ENCODE measurements at regions not wholly inside any gene's neighbourhood (a gene's known extent, or its start where the extent isn't known, plus 50 kb on each side); places are given as distances from the start of the nearest gene placed in this dataset.

- DNase-seq: no peak
These were observed 187.9 kb upstream of the PDE5A start for GRCh38 chr4:119816473-119816872.

GRCh38 chr4:119810001-119810400, 181.4 kb upstream of the PDE5A start:
- DNase-seq: no peak

DNA sequence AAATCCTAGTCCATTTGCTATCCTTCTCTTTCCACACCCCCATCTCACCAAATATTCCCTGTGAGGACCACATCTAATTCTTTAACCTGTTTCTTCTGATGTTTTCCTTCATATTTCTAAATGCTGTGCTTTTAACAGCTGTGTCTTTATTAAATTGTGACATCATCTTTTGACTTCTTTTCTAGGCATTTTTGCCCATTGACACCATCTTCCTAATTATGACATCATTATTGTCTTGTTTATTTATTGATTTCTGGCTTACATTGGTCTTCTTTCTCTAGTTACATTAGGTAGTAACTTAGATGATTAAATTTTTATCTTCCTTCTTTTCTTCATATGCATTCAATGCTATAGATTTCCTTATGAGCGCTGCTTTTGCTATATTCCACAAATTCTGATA, 175.8 kb upstream of the PDE5A start:
- DNase-seq: no peak

- DNase-seq: no peak
These were observed 168.8 kb upstream of the PDE5A start for GRCh38 chr4:119797238-119797894.

DNA sequence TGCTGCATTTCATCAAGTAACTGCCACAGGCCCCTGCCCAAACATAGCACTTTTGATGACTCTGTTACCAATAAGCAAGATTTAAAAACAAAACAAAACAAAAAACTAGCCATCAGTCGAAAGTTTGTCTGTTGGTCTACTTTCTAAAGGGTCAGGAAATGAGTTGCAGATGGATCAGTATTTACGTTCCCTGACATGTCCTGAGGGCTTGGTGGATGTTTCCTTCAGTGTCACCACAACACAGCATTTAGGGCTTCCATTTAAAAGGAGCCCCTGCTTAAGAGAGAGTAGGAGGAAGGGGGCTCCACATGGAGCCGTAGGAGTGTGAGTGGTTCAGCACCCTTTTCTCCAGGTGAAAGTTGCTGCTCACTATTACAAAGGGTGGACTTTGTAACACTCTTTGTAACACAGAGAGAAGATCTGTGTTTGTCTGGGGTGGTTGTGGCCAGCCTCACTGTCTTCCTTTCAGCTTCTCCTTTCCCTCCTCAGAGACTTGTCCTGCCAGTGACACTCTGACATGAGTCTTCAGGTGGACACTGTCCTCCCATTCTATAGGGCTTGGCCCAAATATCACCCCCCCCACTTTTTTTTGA, 167.5 kb upstream of the PDE5A start:
- DNase-seq: no peak

DNA sequence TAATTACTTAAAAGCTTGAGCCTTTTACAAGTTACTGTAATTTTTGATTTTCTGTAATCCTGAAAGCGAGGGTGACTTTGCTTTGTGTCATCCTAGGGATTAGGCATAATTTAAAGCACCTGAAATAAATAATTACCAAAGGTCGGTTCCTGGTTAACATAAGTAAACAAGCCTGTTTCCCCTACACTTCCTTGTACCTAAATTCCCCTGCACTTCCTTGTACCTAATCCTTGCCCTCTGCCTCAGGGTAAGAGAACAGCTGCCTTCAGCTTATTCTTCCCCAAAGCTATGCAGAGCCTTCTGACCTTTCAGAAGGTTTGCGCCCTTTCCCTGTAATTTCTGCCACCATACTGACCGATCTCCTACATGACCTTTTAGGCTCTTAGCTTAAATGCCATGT, 166.1 kb upstream of the PDE5A start:
- no peak for DNase-seq

DNA sequence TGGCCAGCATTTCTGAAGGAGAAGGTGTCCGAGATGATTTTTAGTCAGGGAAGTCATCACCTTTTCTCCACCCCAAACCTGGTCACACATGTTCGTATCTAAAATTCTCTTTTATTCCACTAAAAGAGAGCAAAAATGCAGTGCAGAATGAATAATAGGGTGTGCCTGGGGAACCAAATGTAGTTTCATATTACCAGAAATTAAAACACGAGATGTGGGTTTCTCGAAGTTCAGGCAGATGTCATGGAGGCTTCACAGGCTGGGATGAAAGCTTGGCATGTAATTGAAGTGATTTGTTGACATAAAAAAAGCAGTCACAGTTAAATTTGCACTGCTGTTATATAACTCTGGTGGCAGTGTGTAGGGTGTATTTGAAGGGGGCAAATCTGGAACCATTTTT, 165.5 kb upstream of the PDE5A start:
- no peak for DNase-seq

- no peak for DNase-seq
These were observed 160.0 kb upstream of the PDE5A start for GRCh38 chr4:119788349-119789266.

- DNase-seq: no peak
These were observed 157.4 kb upstream of the PDE5A start for GRCh38 chr4:119785963-119786362.

DNA sequence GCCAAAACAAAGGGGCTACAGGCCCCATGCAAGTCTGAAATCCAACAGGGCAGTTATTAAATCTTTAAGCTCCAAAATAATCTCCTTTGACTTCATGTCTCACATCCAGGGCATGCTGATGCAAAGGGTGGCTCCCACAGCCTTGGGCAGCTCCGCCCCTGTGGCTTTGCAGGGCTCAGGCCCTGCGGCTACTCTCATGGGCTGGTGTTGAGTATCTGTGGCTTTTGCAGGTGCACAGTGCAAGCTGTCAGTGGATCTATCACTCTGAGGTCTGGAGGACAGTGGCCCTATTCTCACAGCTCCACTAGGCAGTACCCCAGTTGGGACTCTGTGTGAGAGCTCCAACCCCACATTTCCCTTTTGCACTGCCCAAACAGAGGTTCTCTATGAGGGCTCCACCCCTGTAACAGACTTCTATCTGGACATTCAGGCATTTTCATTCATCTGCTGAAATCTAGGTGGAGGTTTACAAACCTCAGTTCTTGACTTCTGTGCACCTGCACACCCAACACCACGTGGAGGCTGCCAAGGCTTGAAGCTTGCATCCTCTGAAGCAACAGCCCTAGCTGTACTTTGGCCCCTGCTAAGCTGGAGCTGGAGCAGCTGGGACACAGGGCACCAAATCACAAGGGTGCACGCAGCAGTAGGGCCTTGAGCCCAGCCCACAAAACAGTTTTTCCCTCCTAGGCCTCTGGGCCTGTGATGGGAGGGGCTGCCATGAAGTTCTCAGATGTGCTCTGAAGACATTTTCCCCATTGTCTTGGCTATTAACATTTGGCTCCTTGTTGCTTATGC, 154.8 kb upstream of the PDE5A start:
- DNase-seq: no peak

GRCh38 chr4:119781044-119781443, 152.4 kb upstream of the PDE5A start:
- no peak for DNase-seq

DNA sequence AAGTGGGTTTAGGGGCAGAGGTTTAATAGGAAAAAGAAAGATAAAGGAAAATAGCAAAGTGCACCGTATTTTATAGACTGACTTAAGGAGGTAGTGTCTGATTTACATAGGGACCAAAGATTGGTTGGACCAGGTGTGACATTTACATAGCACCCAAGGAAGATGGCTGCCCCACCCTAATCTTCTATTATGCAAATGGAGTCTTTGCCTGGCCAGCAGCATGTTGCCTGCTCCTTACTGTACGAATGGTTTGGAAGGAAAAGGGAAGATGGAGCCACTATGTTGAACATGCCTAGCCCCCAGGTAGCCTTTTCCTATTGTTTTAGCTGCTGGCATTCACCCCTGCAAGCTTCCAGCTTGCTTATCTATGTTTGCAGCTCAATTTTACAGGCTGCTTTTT, 146.2 kb upstream of the PDE5A start:
- DNase-seq: no peak

GRCh38 chr4:119765951-119766350, 137.3 kb upstream of the PDE5A start:
- DNase-seq: no peak

DNA sequence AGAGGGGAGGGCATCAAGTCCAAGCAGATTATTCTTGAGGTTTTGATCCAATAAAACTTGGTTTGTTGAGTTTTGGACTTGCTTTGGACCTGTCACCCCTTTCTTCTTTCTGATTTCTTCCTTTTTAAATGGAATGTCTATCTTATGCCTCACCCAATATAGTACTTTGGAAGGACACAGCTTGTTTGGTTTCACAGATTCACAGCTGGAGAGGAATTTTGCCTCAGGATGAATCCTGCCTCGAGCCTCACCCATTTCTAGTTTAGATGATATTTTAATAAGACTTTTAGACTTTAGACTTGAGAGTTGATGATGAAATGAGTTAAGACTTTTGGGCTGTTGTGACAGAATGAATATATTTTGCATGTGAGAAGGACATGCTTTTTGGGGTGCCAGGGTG, 136.9 kb upstream of the PDE5A start:
- DNase-seq: no peak

DNA sequence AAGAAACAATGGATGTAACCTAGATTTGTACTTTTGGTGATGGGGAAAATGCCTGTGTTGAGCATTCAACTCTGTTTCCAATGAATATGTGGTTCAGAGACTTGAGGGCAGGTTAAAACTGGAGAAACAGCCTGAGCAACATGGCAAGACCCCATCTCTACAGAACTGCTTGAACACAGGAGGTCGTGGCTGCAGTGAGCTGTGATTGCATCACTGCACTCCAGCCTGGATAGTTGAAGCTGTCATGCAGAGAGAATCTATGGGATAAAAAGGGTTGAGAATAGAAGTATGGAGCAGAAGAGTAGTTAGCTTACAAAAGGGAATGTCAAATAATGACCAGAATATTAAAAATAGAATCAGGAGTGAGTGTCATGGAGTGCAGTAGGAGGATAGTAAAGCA, 134.8 kb upstream of the PDE5A start:
- DNase-seq: no peak

DNA sequence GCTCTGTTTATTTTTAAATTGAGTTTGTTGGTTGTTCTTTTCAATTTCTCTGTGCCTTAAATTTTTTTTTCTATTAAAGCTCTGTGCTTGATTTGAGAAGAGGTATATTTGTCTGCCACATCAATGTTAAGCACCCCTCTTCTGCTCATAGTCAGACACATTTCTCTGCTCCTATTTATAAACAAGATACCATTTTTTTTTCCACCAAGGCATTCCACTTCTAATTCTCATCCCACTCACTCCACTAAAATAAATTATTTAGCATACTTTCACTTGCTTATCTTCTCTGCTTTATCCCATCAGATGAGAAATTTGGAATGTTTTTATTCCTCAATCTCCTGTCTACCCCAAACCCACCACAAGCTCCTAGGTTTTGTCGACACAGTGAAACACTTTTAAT, 127.0 kb upstream of the PDE5A start:
- no peak for DNase-seq

GRCh38 chr4:119752936-119753335, 124.3 kb upstream of the PDE5A start:
- DNase-seq: no peak

GRCh38 chr4:119750771-119751170, 122.2 kb upstream of the PDE5A start:
- DNase-seq: no peak

DNA sequence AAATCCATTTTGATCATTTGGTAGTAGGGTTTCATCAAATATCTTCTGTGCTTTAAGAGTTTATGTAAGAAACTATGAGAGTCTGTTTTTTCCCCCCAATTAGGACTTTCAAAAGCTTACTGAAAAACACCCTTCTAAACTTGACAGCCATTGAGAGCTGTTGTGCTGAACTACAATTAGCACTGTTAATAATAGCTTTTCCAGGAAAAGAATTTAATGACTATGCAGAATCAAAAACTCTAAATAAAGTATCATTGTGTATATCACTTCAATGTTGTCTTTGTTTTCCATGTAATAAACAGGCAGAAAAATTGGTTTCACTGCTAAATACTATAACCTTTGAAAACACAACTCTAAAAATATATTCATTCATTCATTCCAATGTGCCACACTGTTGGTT, 121.4 kb upstream of the PDE5A start:
- DNase-seq: no peak

DNA sequence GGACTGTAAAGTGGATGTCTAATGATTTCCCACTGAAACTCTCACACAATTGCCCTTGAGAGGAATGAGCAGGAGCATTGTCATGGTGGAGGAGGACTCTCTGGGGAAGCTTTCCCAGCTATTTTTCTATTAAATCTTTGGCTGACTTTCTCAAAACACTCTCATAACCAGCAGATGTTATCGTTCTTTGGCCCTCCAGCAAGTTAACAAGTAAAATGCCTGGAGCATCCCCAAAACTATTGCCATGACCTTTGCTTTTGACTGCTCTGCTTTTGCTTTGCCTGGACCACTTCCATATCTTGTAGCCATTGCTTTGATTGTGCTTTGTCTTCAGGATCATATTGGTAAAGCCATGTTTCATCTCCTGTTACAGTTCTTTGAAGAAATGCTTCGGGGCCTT, 120.2 kb upstream of the PDE5A start:
- DNase-seq: no peak

DNA sequence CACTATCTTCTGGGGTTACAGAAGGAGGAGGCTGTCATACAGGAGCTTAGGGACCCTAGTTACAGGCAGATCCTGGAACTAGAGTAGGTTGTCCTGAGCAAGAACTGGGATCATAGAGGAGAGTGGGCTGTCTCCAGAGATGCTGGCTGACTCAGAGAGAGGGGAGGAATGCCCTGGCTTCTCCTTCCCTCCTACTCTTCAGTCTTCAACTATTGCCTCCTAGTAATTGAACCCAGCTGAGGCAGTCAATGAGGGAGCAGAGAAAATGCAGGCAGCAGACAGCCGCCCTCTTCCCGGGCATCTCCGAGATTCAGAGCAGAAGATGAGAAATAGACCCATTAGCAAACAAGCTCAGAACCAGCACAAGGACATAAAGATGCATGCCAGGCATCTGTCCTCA, 118.3 kb upstream of the PDE5A start:
- no peak for DNase-seq

DNA sequence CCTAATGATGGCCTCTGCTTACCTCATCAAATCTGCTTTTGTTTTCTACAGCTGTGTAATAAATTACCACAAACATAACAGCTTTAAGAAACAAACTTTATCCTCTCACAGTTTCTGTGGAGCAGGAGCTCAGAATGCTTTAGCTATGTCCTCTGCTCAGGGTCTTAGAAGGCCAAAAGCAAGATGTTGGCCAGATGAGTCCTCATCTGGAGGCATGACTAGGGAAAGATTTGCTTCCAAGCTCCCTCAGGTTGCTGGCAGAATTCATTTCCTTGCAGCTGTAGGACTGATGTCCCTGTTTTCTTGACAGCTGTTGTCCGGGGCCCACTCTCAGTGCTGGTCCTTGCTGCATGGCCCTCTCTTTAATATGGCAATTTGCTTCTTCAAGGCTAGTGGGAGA, 116.7 kb upstream of the PDE5A start:
- no peak for DNase-seq

DNA sequence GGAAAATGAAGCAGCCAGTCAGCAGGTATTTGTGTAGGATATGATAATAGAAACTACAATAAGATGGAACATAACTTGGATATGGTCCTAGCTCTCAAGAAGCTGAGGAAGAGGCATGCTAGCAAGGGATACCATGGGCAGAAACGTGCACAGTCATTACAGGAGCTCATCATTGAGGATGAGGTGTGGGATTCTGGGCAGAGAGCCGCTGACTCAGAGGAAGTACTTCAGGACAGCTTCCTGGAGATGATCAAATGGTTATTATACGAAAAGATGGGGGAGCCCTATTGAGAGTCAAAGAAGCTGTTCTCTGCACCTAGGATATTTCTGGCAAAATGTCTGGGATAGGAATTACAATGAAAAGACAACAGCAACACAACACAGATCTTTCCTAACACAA, 116.0 kb upstream of the PDE5A start:
- no peak for DNase-seq
